ENCODE measurements at regions not wholly inside any gene's neighbourhood (a gene's known extent, or its start where the extent isn't known, plus 50 kb on each side); places are given as distances from the start of the nearest gene placed in this dataset.

DNA sequence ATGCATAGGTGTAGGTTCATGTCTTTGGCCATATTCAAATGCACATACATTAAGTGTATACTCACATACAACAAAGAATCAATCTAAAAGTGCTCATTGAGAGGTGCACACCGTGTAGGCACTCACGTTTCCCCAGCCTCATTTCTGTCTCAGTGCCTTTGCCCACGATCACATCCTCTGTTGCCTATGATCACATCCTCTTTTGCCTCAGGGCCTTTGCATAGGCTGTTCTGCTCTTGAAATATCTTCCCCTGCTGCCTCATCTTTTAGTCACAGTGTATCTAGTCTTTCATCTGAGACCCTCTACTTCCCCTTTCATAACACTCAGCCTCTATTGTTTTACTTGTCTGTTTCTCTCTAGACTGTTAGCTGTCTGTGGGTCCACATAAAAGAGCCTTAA lies 69.3 kb downstream of the FOXD2 start:
- TF ChIP-seq GATA2 (IDR thresholded peaks at IDR 0.05; ENCODE audit: low read depth, low read length) (no peak), GATA3 (IDR thresholded peaks at IDR 0.05; ENCODE audit: low read depth, low read length) (no peak)

All from SH-SY5Y (cell line).